ENCODE measurements at regions not wholly inside any gene's neighbourhood (a gene's known extent, or its start where the extent isn't known, plus 50 kb on each side); places are given as distances from the start of the nearest gene placed in this dataset.

DNA sequence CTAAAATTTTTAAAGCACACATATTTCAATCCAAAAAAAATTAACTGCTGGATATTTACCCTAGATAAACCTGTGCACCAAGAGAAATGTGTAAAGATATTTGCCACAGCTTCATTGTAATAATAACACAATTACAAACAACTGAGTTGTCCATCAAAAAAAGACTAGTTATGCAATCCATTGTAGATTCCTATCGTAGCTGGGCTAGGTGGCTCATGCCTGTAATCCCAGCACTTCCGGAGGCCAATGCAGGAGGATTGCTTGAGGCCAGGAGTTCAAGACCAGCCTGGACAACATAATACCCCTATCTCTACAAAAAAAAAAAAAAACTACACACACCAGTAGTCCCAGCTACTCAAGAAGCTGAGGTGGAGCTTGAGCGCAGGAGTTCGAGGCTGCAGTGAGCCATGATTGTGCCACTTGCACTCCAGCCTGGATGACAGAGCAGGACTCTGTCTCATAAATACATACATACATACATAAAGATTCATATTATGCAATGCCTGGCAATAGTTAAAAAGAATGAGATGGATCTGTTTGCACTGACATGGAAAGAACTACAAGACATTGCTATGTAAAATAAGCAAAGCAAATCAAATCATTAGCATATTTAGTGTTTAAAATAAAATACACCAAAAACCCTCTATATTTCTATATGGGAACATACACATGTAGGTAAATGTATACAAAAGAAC is 56.5 kb upstream of the CCDC28A start:
- no peak for DNase-seq

DNA sequence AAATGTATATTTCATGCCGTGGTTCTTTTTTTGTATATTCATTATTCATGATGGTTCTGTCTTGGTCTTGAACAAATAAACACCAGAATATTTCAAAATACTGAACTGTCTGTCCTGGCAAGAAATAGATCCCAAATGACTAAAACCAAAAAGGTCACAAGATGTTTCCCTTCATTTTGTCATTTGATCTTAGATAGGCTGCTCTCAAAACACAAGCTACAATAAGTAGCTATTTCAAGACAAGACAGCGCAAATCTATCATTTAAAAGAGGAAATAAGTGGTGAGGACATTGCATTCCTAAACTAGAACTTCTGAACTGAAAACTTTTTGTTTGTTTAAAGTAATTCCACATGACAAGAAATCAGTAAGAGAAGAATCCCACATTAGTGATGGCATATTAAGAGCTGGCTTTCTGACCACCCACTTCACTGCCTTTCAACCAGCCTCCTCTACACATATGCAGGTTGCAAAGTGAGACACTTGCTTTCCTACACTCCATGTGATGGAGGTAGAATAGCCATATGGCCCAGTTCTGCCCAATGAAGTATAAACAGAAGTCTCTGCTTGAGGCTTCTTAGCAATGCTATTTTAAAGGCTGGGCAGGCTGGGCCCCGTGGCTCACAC is 54.4 kb upstream of the CCDC28A start:
- no peak for DNase-seq

DNA sequence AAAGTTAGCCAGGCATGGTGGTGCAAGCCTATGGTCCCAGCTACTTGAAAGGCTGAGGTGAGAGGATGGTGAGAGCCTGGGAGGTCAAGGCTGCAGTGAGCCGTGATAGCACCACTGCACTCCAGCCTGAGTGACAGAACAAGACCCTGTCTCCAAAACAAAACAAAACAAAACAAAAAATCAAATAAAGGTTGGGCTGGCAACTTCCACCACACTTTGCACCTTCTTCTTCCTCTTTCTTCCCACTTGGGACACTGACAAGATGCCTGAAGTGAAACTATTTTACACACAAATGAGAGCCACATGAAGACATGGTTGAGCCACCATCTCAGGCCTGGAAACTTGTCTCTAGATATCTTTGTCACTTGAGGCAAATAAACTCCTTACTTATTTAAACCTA is 53.8 kb upstream of the CCDC28A start:
- no peak for DNase-seq

DNA sequence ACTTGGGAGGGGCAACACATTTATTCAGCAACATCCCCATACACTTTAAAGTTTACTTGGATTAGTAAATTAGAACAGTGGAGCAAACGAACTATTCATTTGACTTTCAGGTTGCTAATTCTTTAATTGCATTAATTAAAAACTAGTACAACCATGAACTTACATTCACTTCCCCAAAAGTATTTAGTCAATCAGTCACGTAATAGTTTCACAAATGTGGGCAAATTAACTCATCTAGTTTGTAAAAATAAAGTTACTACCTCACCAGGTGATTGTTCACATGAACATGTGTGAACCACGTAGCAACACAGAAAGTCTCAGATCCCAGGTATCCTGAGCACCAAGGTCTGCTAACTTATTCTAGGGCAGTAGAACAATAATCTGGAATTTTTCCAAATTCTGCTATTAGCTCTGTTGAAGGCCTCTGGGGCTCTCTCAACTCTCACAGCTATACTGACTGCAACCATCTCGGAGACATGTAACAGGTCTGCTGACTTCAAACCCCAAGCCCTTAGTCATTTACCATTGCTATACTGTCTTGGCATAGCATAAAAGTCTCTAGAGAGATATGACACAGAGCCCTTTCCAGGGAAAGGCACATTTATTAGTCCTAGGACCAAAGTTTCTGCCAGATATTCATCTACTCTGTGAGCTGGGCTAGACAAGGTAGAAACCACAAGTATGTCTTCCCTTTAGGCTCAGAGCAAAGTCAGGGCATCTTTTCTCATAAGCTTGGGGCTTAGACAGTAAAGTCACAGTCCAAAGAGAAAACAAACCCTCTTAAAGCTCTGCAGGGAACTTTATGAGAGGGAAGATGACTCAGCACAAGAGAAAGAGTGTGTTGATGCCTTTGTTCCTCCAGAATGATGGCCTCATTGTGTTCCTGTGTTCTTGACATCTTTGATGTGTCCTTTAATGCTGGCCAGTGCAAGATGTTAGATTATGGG is 50.9 kb upstream of the CCDC28A start:
- DNase-seq = no peak
